HT1080 (cell line): ENCODE measurements at regions not wholly inside any gene's neighbourhood (a gene's known extent, or its start where the extent isn't known, plus 50 kb on each side); places are given as distances from the start of the nearest gene placed in this dataset.

Experiments used
- DNase-seq: peaks from one replicate; pipeline ENCODE4 v3.0.0-alpha.2; 2015; ENCODE audit warnings: low read depth

- peak; percentile 26 for DNase-seq
Measured at GRCh38 chr13:29713839-29714238, 118.4 kb upstream of the SLC7A1 start.

- no peak for DNase-seq
Measured at GRCh38 chr13:29711776-29712175, 116.3 kb upstream of the SLC7A1 start.

GRCh38 chr13:29710511-29710910, 115.0 kb upstream of the SLC7A1 start:
- DNase-seq = no peak

GRCh38 chr13:29709407-29710069, 114.0 kb upstream of the SLC7A1 start:
- DNase-seq = no peak

- DNase-seq = peak; percentile 38
Measured at GRCh38 chr13:29707876-29708543, 112.5 kb upstream of the SLC7A1 start.

GRCh38 chr13:29706923-29707322, 111.4 kb upstream of the SLC7A1 start:
- DNase-seq = no peak

GRCh38 chr13:29704648-29705047, 109.2 kb upstream of the SLC7A1 start:
- no peak for DNase-seq

- DNase-seq = no peak
Measured at GRCh38 chr13:29703421-29703820, 107.9 kb upstream of the SLC7A1 start.

GRCh38 chr13:29702912-29703351, 107.4 kb upstream of the SLC7A1 start:
- DNase-seq = peak; percentile 95

- DNase-seq = no peak
Measured at GRCh38 chr13:29698106-29698505, 102.6 kb upstream of the SLC7A1 start.

- DNase-seq = no peak
Measured at GRCh38 chr13:29696606-29697005, 101.1 kb upstream of the SLC7A1 start.

- no peak for DNase-seq
Measured at GRCh38 chr13:29693275-29693945, 97.9 kb upstream of the SLC7A1 start.

GRCh38 chr13:29689548-29689947, 94.1 kb upstream of the SLC7A1 start:
- no peak for DNase-seq

GRCh38 chr13:29688193-29688592, 92.7 kb upstream of the SLC7A1 start:
- DNase-seq = no peak

- DNase-seq = peak; percentile 60
Measured at GRCh38 chr13:29684441-29684840, 89.0 kb upstream of the SLC7A1 start.

GRCh38 chr13:29683041-29683440, 87.6 kb upstream of the SLC7A1 start:
- no peak for DNase-seq

- DNase-seq = no peak
Measured at GRCh38 chr13:29681864-29682263, 86.4 kb upstream of the SLC7A1 start.

- DNase-seq = no peak
Measured at GRCh38 chr13:29679396-29680053, 84.0 kb upstream of the SLC7A1 start.

GRCh38 chr13:29677627-29678026, 82.1 kb upstream of the SLC7A1 start:
- DNase-seq = no peak

GRCh38 chr13:29676941-29677452, 81.5 kb upstream of the SLC7A1 start:
- DNase-seq = peak; percentile 17

GRCh38 chr13:29676535-29676934, 81.0 kb upstream of the SLC7A1 start:
- no peak for DNase-seq

GRCh38 chr13:29674532-29674931, 79.0 kb upstream of the SLC7A1 start:
- no peak for DNase-seq
